Gastrocnemius medialis (tissue), 4 donors: ENCODE measurements at regions not wholly inside any gene's neighbourhood (a gene's known extent, or its start where the extent isn't known, plus 50 kb on each side); places are given as distances from the start of the nearest gene placed in this dataset.

ENCODE experiments used
- POLR2A ChIP-seq, 2 donors: fragments of 450-650 bp; IDR thresholded peaks; one replicate each; pipeline ENCODE4 v1.6.1; 2017; ENCODE audit warnings: antibody characterized with exemption in 2 of 2, mild to moderate bottlenecking in 2 of 2, moderate library complexity in 2 of 2
- TF ChIP-seq, protein P1 (sequence below), 5 experiments: fragments of 450-650 bp in 3 of 5; fragments of 200-600 bp in 2 of 5; sonication (generic) in 2 of 5; IDR thresholded peaks in 4 of 5; conservative IDR thresholded peaks in 1 of 5; 1 replicate in 4 of 5; 2 replicates in 1 of 5; pipeline ENCODE4 v1.5.1; 2016 to 2019; ENCODE audit warnings: antibody characterized with exemption in 5 of 5, mild to moderate bottlenecking in 3 of 5, moderate library complexity in 3 of 5

DNA sequence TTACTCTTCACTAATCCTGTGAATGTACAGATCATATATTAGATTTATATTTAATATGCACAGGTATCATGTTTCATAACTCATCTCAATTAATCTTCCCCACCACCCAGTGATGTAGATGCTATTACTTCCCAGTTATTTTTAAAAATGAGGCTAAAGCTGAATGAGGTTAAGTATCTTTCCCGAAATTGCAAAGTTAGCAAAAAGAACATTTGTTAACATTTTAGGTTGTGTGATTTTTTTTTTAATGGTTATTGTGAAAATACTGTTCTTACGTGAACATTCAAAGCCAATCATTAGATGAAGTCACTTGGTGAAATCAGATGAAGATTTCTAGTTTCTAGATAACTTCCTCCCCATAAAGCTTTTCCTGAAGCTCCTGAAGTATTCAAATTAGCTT is 186.9 kb upstream of the PLEKHA5 start:
- TF ChIP-seq, protein P1, sequence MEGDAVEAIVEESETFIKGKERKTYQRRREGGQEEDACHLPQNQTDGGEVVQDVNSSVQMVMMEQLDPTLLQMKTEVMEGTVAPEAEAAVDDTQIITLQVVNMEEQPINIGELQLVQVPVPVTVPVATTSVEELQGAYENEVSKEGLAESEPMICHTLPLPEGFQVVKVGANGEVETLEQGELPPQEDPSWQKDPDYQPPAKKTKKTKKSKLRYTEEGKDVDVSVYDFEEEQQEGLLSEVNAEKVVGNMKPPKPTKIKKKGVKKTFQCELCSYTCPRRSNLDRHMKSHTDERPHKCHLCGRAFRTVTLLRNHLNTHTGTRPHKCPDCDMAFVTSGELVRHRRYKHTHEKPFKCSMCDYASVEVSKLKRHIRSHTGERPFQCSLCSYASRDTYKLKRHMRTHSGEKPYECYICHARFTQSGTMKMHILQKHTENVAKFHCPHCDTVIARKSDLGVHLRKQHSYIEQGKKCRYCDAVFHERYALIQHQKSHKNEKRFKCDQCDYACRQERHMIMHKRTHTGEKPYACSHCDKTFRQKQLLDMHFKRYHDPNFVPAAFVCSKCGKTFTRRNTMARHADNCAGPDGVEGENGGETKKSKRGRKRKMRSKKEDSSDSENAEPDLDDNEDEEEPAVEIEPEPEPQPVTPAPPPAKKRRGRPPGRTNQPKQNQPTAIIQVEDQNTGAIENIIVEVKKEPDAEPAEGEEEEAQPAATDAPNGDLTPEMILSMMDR (IDR thresholded peaks at IDR 0.05 in 4 of 5, conservative IDR thresholded peaks at IDR 0.05 in 1 of 5): no peak
- TF ChIP-seq POLR2A (IDR thresholded peaks at IDR 0.05): no peak
